K562 (cell line): ENCODE measurements at regions not wholly inside any gene's neighbourhood (a gene's known extent, or its start where the extent isn't known, plus 50 kb on each side); places are given as distances from the start of the nearest gene placed in this dataset.

Source experiments
- ATAC-seq: fragments of 200-7000 bp; cut with Tn5 transposase; 3 replicates; pipeline ENCODE4 v1.9.1; 2020; ENCODE audit warnings: moderate library complexity
- BruUV-seq: library from RNA; stranded (reverse); fragments of 400-500 nt; replicated peaks from 2 replicates; lab custom pipeline; 2021; lab: Mats Ljungman, UMichigan
- CTCF ChIA-PET: fragments of 300-600 bp; formaldehyde crosslinking; extraction: SDS; loops from one replicate; lab custom pipeline; 2021; ENCODE audit warnings: low intra/inter-chr PET ratio; lab: Yijun Ruan, JAX
- POLR2A ChIA-PET: fragments of 300-600, 350-650 bp; sonication (Branson Sonifier 250); formaldehyde crosslinking; extraction: SDS; loops from one replicate; lab custom pipeline; 2021; ENCODE audit warnings: antibody characterized with exemption, inconsistent platforms; lab: Yijun Ruan, JAX
- DNase-seq, 4 experiments: peaks; one replicate each; pipeline versions ENCODE4 v3.0.0 to v3.0.0-alpha.2; 2011 to 2018; ENCODE audit warnings: low spot score in 3 of 4, mixed read lengths in 3 of 4; ENCODE audit errors: extremely low read depth in 1 of 4
- FAIRE-seq: peaks from 2 replicates; lab custom pipeline; 2011; peaks lifted over from hg19 to GRCh38; lab: Jason Lieb, UNC
- H2AFZ ChIP-seq: 2 replicates; pipeline ENCODE4 v1.6.0; 2011; ENCODE audit warnings: low read depth, low read length, control low read depth, inconsistent platforms
- H3K27ac ChIP-seq: fragments of 200-600 bp; 3 replicates; pipeline ENCODE4 v1.8.0; 2011; ENCODE audit warnings: low read depth, mild to moderate bottlenecking, control low read depth, inconsistent platforms, low read length, moderate library complexity, mixed read lengths; ENCODE audit errors: extremely low read depth
- H3K27me3 ChIP-seq, 2 experiments: fragments of 300-600 bp in 1 of 2; 2 replicates in 1 of 2; 3 replicates in 1 of 2; pipeline versions ENCODE4 v1.6.0 to v1.8.0; 2011; ENCODE audit warnings: inconsistent platforms in 2 of 2, low read length in 2 of 2, mild to moderate bottlenecking in 1 of 2, mixed read lengths in 1 of 2, moderate library complexity in 1 of 2; ENCODE audit not compliant: control insufficient read depth in 2 of 2, insufficient read depth in 2 of 2
- H3K36me3 ChIP-seq: fragments of 300-600 bp; 3 replicates; pipeline ENCODE4 v1.8.0; 2011; ENCODE audit warnings: mild to moderate bottlenecking, low read length, inconsistent platforms; ENCODE audit not compliant: control insufficient read depth, insufficient read depth
- H3K4me1 ChIP-seq, 2 experiments: fragments of 200-600 bp in 1 of 2; replicated peaks in 1 of 2; 2 replicates in 1 of 2; 3 replicates in 1 of 2; pipeline versions ENCODE4 v1.5.1 to v1.8.0; 2011; ENCODE audit warnings: inconsistent platforms in 2 of 2, low read length in 2 of 2, mild to moderate bottlenecking in 1 of 2, mixed read lengths in 1 of 2, moderate library complexity in 1 of 2; ENCODE audit not compliant: control insufficient read depth in 2 of 2, insufficient read depth in 2 of 2
- H3K4me2 ChIP-seq: 2 replicates; pipeline ENCODE4 v1.6.1; 2011; ENCODE audit warnings: low read length, control low read depth, inconsistent platforms, mixed read lengths; ENCODE audit not compliant: insufficient read depth
- H3K4me3 ChIP-seq: fragments of 200-600 bp; sonication (generic), shearing (Covaris generic); 2 replicates; pipeline ENCODE4 v1.5.1; 2016; ENCODE audit warnings: control low read depth, inconsistent platforms
- H3K79me2 ChIP-seq: fragments of 200-600 bp; 3 replicates; pipeline ENCODE4 v1.8.0; 2011; ENCODE audit warnings: low read length, inconsistent platforms; ENCODE audit not compliant: control insufficient read depth, insufficient read depth
- H3K9ac ChIP-seq, 2 experiments: 2 replicates each; pipeline versions ENCODE4 v1.6.0 to v1.6.1; 2011; ENCODE audit warnings: low read depth in 2 of 2, low read length in 2 of 2, control low read depth in 1 of 2, inconsistent platforms in 1 of 2, mild to moderate bottlenecking in 1 of 2, mixed read lengths in 1 of 2; ENCODE audit not compliant: insufficient read depth in 1 of 2
- H3K9me1 ChIP-seq: one replicate; pipeline ENCODE4 v1.6.0; 2011; ENCODE audit warnings: inconsistent platforms, mild to moderate bottlenecking, low read length, moderate library complexity; ENCODE audit not compliant: control insufficient read depth, insufficient read depth
- H3K9me3 ChIP-seq: replicated peaks from 2 replicates; pipeline ENCODE4 v1.5.1; 2011; ENCODE audit warnings: low read depth, low read length, inconsistent platforms; ENCODE audit not compliant: control insufficient read depth, insufficient read depth
- H4K20me1 ChIP-seq: replicated peaks from 2 replicates; pipeline ENCODE4 v1.6.1; 2011; ENCODE audit warnings: low read length, inconsistent platforms, mixed read lengths; ENCODE audit not compliant: control insufficient read depth, insufficient read depth
- LEF1 ChIP-seq: fragments of 450-650 bp; IDR thresholded peaks from 2 replicates; pipeline ENCODE4 v1.6.1; 2016; ENCODE audit warnings: mild to moderate bottlenecking
- NR2C1 ChIP-seq, 2 experiments: fragments of 450-650 bp; IDR thresholded peaks; 2 replicates each; pipeline ENCODE4 v1.6.1; 2017; ENCODE audit warnings: mild to moderate bottlenecking in 2 of 2, antibody characterized with exemption in 1 of 2, inconsistent platforms in 1 of 2, missing compliant biosample characterization in 1 of 2, missing genetic modification characterization in 1 of 2
- ZFP30 ChIP-seq: fragments of 250-450 bp; sonication (Bioruptor Pico); IDR thresholded peaks from 2 replicates; pipeline ENCODE4 v1.8.0; 2022; ENCODE audit warnings: moderate library complexity, mild to moderate bottlenecking, inconsistent platforms, borderline replicate concordance
- ZNF23 ChIP-seq: fragments of 250-450 bp; sonication (Bioruptor Pico); IDR thresholded peaks from 2 replicates; pipeline ENCODE4 v1.4.0; 2020; ENCODE audit warnings: mild to moderate bottlenecking
- WGBS: fragments of 100-300 bp; shearing (Covaris generic); methylation state at CpG from one replicate; pipeline ENCODE4 v1.1.6; 2016; ENCODE audit warnings: low coverage, mixed read lengths; ENCODE audit not compliant: insufficient coverage; ENCODE audit errors: missing lambda C conversion rate; 5-methylcytosine and 5-hydroxymethylcytosine counted together
- in situ Hi-C: fragments of 300-500 bp; cut with MboI; formaldehyde crosslinking; loops from 4 replicates; pipeline ENCODE4 v1.15.0; 2018; ENCODE audit warnings: inconsistent platforms, mixed read lengths
- intact Hi-C: fragments of 100-400 bp; cut with micrococcal nuclease; formaldehyde crosslinking; loops from 2 replicates; pipeline ENCODE4 v1.14.2; 2022
- TF ChIP-seq, protein P1 (sequence below): fragments of 250-450 bp; sonication (Bioruptor Pico); IDR thresholded peaks from 2 replicates; pipeline ENCODE4 v1.5.0; 2021
- TF ChIP-seq, protein P2 (sequence below): fragments of 250-450 bp; sonication (Bioruptor Pico); IDR thresholded peaks from 2 replicates; pipeline ENCODE4 v1.4.0; 2020

DNA sequence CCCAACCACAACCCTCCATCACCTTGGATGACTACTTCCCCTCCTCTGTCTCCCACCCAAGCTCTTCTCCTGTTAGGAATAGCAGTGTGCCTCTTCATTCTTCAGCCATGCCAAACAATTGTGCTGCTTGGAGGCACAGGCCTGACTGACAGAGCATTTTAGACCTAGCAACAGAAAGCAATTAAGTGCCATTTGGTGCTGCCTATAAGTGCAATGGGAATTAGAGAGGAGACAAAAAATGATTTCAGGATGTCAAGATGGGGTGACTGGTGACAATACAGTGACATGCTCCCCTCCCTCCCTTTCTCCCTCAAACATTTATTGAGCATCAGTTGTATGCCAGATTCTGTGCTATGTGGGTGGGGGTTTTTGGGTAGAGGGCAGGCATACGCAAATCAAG, 322.6 kb upstream of the MOCS1 start:
- H3K4me2 ChIP-seq: no peak overlapping the region
- H3K9me1 ChIP-seq: no peaks in the 10 kb centered on the region
- BruUV-seq: no TSS peak
- DNase-seq (no peak), FAIRE-seq (no peak), ATAC-seq (no peak)
- no peaks in the 10 kb centered on the region for H3K4me1 ChIP-seq
- peaks cover 0 to 6% of the 10 kb centered on the region in 2 experiments; a peak in 2 of 5 replicates for H3K27me3 ChIP-seq
- H3K9me3 ChIP-seq: no peaks in the 10 kb centered on the region
- no peaks in the 10 kb centered on the region for H3K36me3 ChIP-seq
- CTCF ChIA-PET: no interaction called here
- H4K20me1 ChIP-seq: no peaks in the 10 kb centered on the region
- TF ChIP-seq NR2C1 (IDR thresholded peaks at IDR 0.05) (no peak), NR2C1 (tag; IDR thresholded peaks at IDR 0.05) (no peak), LEF1 (no peak), ZNF23 (CRISPR knock-in tag) (no peak), ZFP30 (no peak)
- TF ChIP-seq, protein P1, sequence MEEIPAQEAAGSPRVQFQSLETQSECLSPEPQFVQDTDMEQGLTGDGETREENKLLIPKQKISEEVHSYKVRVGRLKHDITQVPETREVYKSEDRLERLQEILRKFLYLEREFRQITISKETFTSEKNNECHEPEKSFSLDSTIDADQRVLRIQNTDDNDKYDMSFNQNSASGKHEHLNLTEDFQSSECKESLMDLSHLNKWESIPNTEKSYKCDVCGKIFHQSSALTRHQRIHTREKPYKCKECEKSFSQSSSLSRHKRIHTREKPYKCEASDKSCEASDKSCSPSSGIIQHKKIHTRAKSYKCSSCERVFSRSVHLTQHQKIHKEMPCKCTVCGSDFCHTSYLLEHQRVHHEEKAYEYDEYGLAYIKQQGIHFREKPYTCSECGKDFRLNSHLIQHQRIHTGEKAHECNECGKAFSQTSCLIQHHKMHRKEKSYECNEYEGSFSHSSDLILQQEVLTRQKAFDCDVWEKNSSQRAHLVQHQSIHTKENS (CRISPR knock-in tag): no peak
- TF ChIP-seq, protein P2, sequence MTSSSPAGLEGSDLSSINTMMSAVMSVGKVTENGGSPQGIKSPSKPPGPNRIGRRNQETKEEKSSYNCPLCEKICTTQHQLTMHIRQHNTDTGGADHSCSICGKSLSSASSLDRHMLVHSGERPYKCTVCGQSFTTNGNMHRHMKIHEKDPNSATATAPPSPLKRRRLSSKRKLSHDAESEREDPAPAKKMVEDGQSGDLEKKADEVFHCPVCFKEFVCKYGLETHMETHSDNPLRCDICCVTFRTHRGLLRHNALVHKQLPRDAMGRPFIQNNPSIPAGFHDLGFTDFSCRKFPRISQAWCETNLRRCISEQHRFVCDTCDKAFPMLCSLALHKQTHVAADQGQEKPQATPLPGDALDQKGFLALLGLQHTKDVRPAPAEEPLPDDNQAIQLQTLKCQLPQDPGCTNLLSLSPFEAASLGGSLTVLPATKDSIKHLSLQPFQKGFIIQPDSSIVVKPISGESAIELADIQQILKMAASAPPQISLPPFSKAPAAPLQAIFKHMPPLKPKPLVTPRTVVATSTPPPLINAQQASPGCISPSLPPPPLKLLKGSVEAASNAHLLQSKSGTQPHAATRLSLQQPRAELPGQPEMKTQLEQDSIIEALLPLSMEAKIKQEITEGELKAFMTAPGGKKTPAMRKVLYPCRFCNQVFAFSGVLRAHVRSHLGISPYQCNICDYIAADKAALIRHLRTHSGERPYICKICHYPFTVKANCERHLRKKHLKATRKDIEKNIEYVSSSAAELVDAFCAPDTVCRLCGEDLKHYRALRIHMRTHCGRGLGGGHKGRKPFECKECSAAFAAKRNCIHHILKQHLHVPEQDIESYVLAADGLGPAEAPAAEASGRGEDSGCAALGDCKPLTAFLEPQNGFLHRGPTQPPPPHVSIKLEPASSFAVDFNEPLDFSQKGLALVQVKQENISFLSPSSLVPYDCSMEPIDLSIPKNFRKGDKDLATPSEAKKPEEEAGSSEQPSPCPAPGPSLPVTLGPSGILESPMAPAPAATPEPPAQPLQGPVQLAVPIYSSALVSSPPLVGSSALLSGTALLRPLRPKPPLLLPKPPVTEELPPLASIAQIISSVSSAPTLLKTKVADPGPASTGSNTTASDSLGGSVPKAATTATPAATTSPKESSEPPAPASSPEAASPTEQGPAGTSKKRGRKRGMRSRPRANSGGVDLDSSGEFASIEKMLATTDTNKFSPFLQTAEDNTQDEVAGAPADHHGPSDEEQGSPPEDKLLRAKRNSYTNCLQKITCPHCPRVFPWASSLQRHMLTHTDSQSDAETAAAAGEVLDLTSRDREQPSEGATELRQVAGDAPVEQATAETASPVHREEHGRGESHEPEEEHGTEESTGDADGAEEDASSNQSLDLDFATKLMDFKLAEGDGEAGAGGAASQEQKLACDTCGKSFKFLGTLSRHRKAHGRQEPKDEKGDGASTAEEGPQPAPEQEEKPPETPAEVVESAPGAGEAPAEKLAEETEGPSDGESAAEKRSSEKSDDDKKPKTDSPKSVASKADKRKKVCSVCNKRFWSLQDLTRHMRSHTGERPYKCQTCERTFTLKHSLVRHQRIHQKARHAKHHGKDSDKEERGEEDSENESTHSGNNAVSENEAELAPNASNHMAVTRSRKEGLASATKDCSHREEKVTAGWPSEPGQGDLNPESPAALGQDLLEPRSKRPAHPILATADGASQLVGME (CRISPR knock-in tag): no peak
- H3K4me3 ChIP-seq: no peak overlapping the region
- H3K9ac ChIP-seq: no peak overlapping the region
- no peaks in the 10 kb centered on the region for H3K79me2 ChIP-seq
- H3K27ac ChIP-seq: no peak overlapping the region
- intact Hi-C loops (no loop called here), in situ Hi-C loops (no loop called here)
- POLR2A ChIA-PET: no interaction called here
- WGBS: 9% methylated on average over 1 of the region's 1 CpG
- no peak overlapping the region for H2AFZ ChIP-seq
